H9 (cell line): ENCODE measurements at regions not wholly inside any gene's neighbourhood (a gene's known extent, or its start where the extent isn't known, plus 50 kb on each side); places are given as distances from the start of the nearest gene placed in this dataset.

ENCODE experiments used
- DNase-seq: peaks from one replicate; pipeline ENCODE4 v3.0.0-alpha.2; 2017
- H2AFZ ChIP-seq: one replicate; pipeline ENCODE4 v1.6.1; 2013; ENCODE audit warnings: mild to moderate bottlenecking, low read length, control low read depth, moderate library complexity
- H2AK5ac ChIP-seq: 2 replicates; pipeline ENCODE4 v1.6.1; 2013; ENCODE audit warnings: low read length, control low read depth, mixed read lengths; ENCODE audit not compliant: insufficient read length
- H2BK120ac ChIP-seq: one replicate; pipeline ENCODE4 v1.6.1; 2013; ENCODE audit warnings: low read depth, mild to moderate bottlenecking, low read length, control low read depth, inconsistent platforms; ENCODE audit not compliant: poor library complexity, severe bottlenecking
- H2BK12ac ChIP-seq: 2 replicates; pipeline ENCODE4 v1.6.1; 2013; ENCODE audit warnings: low read length, control low read depth, mixed read lengths, low read depth; ENCODE audit not compliant: insufficient read length
- H2BK15ac ChIP-seq: 2 replicates; pipeline ENCODE4 v1.6.1; 2013; ENCODE audit warnings: low read depth, low read length, control low read depth
- H2BK20ac ChIP-seq: one replicate; pipeline ENCODE4 v1.6.1; 2013; ENCODE audit warnings: low read depth, mild to moderate bottlenecking, low read length, control low read depth, inconsistent platforms; ENCODE audit not compliant: poor library complexity, severe bottlenecking
- H2BK5ac ChIP-seq: 2 replicates; pipeline ENCODE4 v1.6.1; 2013; ENCODE audit warnings: low read length, control low read depth, mixed read lengths; ENCODE audit not compliant: insufficient read length
- H3K14ac ChIP-seq: 2 replicates; pipeline ENCODE4 v1.6.1; 2013; ENCODE audit warnings: low read length, control low read depth; ENCODE audit not compliant: insufficient read depth
- H3K18ac ChIP-seq: 2 replicates; pipeline ENCODE4 v1.6.1; 2013; ENCODE audit warnings: low read depth, mild to moderate bottlenecking, mixed read lengths, low read length, control low read depth; ENCODE audit not compliant: insufficient read length
- H3K23ac ChIP-seq: 2 replicates; pipeline ENCODE4 v1.6.1; 2013; ENCODE audit warnings: low read length, control low read depth, mixed read lengths, low read depth; ENCODE audit not compliant: insufficient read length
- H3K23me2 ChIP-seq: 2 replicates; pipeline ENCODE4 v1.6.1; 2013; ENCODE audit warnings: low read depth, mild to moderate bottlenecking, mixed read lengths, low read length, control low read depth; ENCODE audit not compliant: insufficient read length, poor library complexity, severe bottlenecking
- H3K27ac ChIP-seq: 2 replicates; pipeline ENCODE4 v1.5.1; 2013; ENCODE audit warnings: low read length, control low read depth, mixed read lengths, low read depth; ENCODE audit not compliant: insufficient read length
- H3K27me3 ChIP-seq: 2 replicates; pipeline ENCODE4 v1.6.1; 2013; ENCODE audit warnings: low read length, control low read depth, inconsistent platforms; ENCODE audit not compliant: insufficient read depth
- H3K4ac ChIP-seq: 2 replicates; pipeline ENCODE4 v1.6.1; 2013; ENCODE audit warnings: low read depth, mild to moderate bottlenecking, control low read depth, inconsistent platforms, low read length, moderate library complexity
- H3K4me1 ChIP-seq: 2 replicates; pipeline ENCODE4 v1.6.1; 2013; ENCODE audit warnings: low read length, control low read depth, inconsistent platforms; ENCODE audit not compliant: insufficient read depth
- H3K4me2 ChIP-seq: 2 replicates; pipeline ENCODE4 v1.6.1; 2013; ENCODE audit warnings: low read length, control low read depth, mixed read lengths; ENCODE audit not compliant: insufficient read length, insufficient read depth
- H3K56ac ChIP-seq: 2 replicates; pipeline ENCODE4 v1.6.1; 2013; ENCODE audit warnings: low read depth, mild to moderate bottlenecking, mixed read lengths, low read length, control low read depth; ENCODE audit not compliant: insufficient read length
- H3K79me1 ChIP-seq: 2 replicates; pipeline ENCODE4 v1.6.1; 2013; ENCODE audit warnings: low read depth, mild to moderate bottlenecking, moderate library complexity, low read length, control low read depth, inconsistent platforms; ENCODE audit not compliant: insufficient read depth, poor library complexity, severe bottlenecking
- H3K79me2 ChIP-seq: 2 replicates; pipeline ENCODE4 v1.6.1; 2013; ENCODE audit warnings: low read length, control low read depth, inconsistent platforms; ENCODE audit not compliant: insufficient read depth
- H3K9ac ChIP-seq: 2 replicates; pipeline ENCODE4 v1.6.1; 2013; ENCODE audit warnings: low read length, control low read depth, mixed read lengths; ENCODE audit not compliant: insufficient read length; ENCODE audit errors: extremely low read depth
- H3K9me3 ChIP-seq: one replicate; pipeline ENCODE4 v1.6.1; 2013; ENCODE audit warnings: low read depth, low read length, inconsistent platforms; ENCODE audit not compliant: control insufficient read depth
- H3T11ph ChIP-seq: one replicate; pipeline ENCODE4 v1.6.1; 2013; ENCODE audit warnings: mild to moderate bottlenecking, low read length, control low read depth, inconsistent platforms
- H4K20me1 ChIP-seq: one replicate; pipeline ENCODE4 v1.6.1; 2013; ENCODE audit not compliant: control insufficient read depth, insufficient read length, insufficient read depth
- H4K5ac ChIP-seq: 2 replicates; pipeline ENCODE4 v1.6.1; 2013; ENCODE audit warnings: low read depth, mild to moderate bottlenecking, mixed read lengths, low read length, control low read depth; ENCODE audit not compliant: insufficient read length
- H4K8ac ChIP-seq: replicated peaks from 2 replicates; pipeline ENCODE4 v1.6.1; 2013; ENCODE audit warnings: low read length, control low read depth, mixed read lengths, low read depth; ENCODE audit not compliant: insufficient read length
- H4K91ac ChIP-seq: 2 replicates; pipeline ENCODE4 v1.6.1; 2013; ENCODE audit warnings: low read depth, mild to moderate bottlenecking, moderate library complexity, mixed read lengths, low read length, control low read depth; ENCODE audit not compliant: insufficient read length
- H3K27ac Mint-ChIP-seq, 3 experiments: 2 replicates in 2 of 3; 3 replicates in 1 of 3; pipeline ENCODE4 v1.8.0; 2020 to 2021; ENCODE audit warnings: mixed read lengths in 3 of 3, mild to moderate bottlenecking in 1 of 3, moderate library complexity in 1 of 3
- H3K27me3 Mint-ChIP-seq: 2 replicates; pipeline ENCODE4 v1.8.0; 2021; ENCODE audit warnings: low read depth, mild to moderate bottlenecking, moderate library complexity, mixed read lengths
- H3K36me3 Mint-ChIP-seq, 3 experiments: 2 replicates in 2 of 3; 3 replicates in 1 of 3; pipeline ENCODE4 v1.8.0; 2020 to 2021; ENCODE audit warnings: low read depth in 3 of 3, mixed read lengths in 3 of 3; ENCODE audit not compliant: insufficient read depth in 1 of 3
- H3K4me1 Mint-ChIP-seq, 2 experiments: 2 replicates each; pipeline ENCODE4 v1.8.0; 2020; ENCODE audit warnings: mixed read lengths in 2 of 2
- H3K4me3 Mint-ChIP-seq, 2 experiments: 2 replicates in 1 of 2; 3 replicates in 1 of 2; pipeline ENCODE4 v1.8.0; 2020 to 2021; ENCODE audit warnings: mild to moderate bottlenecking in 2 of 2, mixed read lengths in 2 of 2, moderate library complexity in 1 of 2
- H3K9me3 Mint-ChIP-seq, 2 experiments: 2 replicates in 1 of 2; 3 replicates in 1 of 2; pipeline ENCODE4 v1.8.0; 2020; ENCODE audit warnings: mild to moderate bottlenecking in 2 of 2, mixed read lengths in 2 of 2, moderate library complexity in 1 of 2
- WGBS: extraction: QIAGEN DNeasy Blood & Tissue Kit; methylation state at CpG from one replicate; pipeline ENCODE4 v1.1.7; 2013; ENCODE audit warnings: missing lambda C conversion rate, low lambda C conversion rate, mixed read lengths; ENCODE audit not compliant: insufficient read length; ENCODE audit errors: extremely low coverage; 5-methylcytosine and 5-hydroxymethylcytosine counted together
- TF ChIP-seq, protein P1 (sequence below): fragments of 200-600 bp; sonication (generic); conservative IDR thresholded peaks from 3 replicates; pipeline ENCODE4 v1.8.0; 2021; ENCODE audit warnings: antibody characterized with exemption, mild to moderate bottlenecking

DNA sequence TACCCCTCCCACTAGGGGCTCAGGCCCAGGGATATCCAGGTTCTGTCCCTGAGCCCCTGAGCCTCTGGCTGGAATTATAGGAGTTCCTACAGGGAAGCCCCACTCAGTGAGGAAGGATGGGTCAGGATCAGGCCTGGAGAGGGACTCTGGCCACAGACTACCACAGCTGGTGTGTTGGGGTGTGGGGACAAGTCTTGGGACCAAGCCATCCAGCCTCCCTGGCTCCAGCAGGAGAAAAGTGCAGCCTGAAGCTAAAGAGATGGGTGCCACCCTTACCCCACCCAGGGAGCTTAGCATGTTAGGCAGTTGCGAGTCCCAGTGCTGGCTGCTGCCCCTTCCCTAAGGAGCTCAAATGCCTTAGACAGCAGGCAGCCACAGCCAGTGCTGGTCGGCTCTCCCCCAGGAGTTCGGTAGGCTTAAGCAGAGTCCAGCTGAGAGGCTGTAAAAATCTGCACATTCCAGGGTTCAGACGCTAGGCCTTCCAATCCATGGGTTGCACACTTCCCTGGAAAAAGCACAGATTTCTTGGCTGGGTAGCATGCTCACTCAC lies 96.2 kb upstream of the CYYR1 start:
- no peak overlapping the region for H3K27ac Mint-ChIP-seq
- Histone ChIP-seq H2BK5ac (no peak overlapping the region), H2BK20ac (no peak overlapping the region), H3K23ac (no peak overlapping the region), H3K23me2 (no peaks in the 10 kb centered on the region), H2AFZ (no peak overlapping the region), H3K27ac (no peak overlapping the region), H3K27me3 (no peaks in the 10 kb centered on the region), H3K79me1 (no peaks in the 10 kb centered on the region), H3K9me3 (no peaks in the 10 kb centered on the region), H3K14ac (no peak overlapping the region), H4K20me1 (no peaks in the 10 kb centered on the region), H4K8ac (no peak overlapping the region), H4K5ac (no peak overlapping the region), H3K79me2 (no peaks in the 10 kb centered on the region), H2AK5ac (no peak overlapping the region), H3K9ac (no peak overlapping the region), H3K18ac (no peak overlapping the region), H3K56ac (no peak overlapping the region), H3K4me1 (no peaks in the 10 kb centered on the region), H2BK15ac (no peak overlapping the region; the same call in 1 of the 2 replicates), H2BK120ac (no peak overlapping the region), H4K91ac (no peak overlapping the region), H3K4me2 (no peak overlapping the region), H3K4ac (no peak overlapping the region; the same call in 1 of the 2 replicates), H2BK12ac (no peak overlapping the region), H3T11ph (no peak overlapping the region)
- no CpG with 5 or more reads among the region's 4 CpGs for WGBS
- H3K27me3 Mint-ChIP-seq: peaks cover 1% of the 10 kb centered on the region
- TF ChIP-seq, protein P1, sequence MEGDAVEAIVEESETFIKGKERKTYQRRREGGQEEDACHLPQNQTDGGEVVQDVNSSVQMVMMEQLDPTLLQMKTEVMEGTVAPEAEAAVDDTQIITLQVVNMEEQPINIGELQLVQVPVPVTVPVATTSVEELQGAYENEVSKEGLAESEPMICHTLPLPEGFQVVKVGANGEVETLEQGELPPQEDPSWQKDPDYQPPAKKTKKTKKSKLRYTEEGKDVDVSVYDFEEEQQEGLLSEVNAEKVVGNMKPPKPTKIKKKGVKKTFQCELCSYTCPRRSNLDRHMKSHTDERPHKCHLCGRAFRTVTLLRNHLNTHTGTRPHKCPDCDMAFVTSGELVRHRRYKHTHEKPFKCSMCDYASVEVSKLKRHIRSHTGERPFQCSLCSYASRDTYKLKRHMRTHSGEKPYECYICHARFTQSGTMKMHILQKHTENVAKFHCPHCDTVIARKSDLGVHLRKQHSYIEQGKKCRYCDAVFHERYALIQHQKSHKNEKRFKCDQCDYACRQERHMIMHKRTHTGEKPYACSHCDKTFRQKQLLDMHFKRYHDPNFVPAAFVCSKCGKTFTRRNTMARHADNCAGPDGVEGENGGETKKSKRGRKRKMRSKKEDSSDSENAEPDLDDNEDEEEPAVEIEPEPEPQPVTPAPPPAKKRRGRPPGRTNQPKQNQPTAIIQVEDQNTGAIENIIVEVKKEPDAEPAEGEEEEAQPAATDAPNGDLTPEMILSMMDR: no peak
- peaks cover 2 to 16% (median 11%) of the 10 kb centered on the region in 3 experiments; a peak in 5 of 7 replicates for H3K36me3 Mint-ChIP-seq
- no peak overlapping the region for H3K4me3 Mint-ChIP-seq
- DNase-seq: no peak
- H3K9me3 Mint-ChIP-seq: peaks cover 32 to 38% of the 10 kb centered on the region in 2 experiments; a peak in 4 of 5 replicates
- no peaks in the 10 kb centered on the region for H3K4me1 Mint-ChIP-seq
